LNCAP (cell line): ENCODE measurements at regions not wholly inside any gene's neighbourhood (a gene's known extent, or its start where the extent isn't known, plus 50 kb on each side); places are given as distances from the start of the nearest gene placed in this dataset.

Source experiments
- TF ChIP-seq, protein P1 (sequence below): fragments of 450-650 bp; IDR thresholded peaks from 2 replicates; pipeline ENCODE4 v1.5.1; 2017; ENCODE audit warnings: mild to moderate bottlenecking

- TF ChIP-seq, protein P1, sequence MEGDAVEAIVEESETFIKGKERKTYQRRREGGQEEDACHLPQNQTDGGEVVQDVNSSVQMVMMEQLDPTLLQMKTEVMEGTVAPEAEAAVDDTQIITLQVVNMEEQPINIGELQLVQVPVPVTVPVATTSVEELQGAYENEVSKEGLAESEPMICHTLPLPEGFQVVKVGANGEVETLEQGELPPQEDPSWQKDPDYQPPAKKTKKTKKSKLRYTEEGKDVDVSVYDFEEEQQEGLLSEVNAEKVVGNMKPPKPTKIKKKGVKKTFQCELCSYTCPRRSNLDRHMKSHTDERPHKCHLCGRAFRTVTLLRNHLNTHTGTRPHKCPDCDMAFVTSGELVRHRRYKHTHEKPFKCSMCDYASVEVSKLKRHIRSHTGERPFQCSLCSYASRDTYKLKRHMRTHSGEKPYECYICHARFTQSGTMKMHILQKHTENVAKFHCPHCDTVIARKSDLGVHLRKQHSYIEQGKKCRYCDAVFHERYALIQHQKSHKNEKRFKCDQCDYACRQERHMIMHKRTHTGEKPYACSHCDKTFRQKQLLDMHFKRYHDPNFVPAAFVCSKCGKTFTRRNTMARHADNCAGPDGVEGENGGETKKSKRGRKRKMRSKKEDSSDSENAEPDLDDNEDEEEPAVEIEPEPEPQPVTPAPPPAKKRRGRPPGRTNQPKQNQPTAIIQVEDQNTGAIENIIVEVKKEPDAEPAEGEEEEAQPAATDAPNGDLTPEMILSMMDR, result no peak
These were observed 897.5 kb downstream of the PCDH7 start for GRCh38 chr4:31617667-31618066.

- TF ChIP-seq, protein P1, result no peak
These were observed 900.3 kb downstream of the PCDH7 start for GRCh38 chr4:31620476-31620875.

GRCh38 chr4:31645236-31645635, 925.1 kb downstream of the PCDH7 start:
- TF ChIP-seq, protein P1, result no peak

DNA sequence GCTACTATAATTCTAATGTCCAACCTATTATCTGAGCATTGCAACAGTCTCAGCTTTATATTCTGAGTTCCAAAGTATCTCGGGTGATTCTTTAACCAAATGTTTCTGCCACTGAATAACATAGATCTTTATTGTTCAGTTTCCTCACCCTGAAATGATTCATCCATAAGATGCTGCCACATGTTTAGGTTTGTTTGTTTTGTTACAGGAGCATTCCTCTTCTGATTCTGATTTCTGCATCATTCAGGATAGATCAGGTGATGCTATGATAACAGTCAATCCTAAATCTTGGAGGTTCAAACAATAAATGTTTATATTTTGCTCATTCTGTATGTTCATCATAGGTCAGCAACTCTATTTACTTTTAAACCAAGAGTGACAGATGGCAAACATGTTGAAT, 927.6 kb downstream of the PCDH7 start:
- TF ChIP-seq, protein P1, result no peak

GRCh38 chr4:31649878-31650277, 929.7 kb downstream of the PCDH7 start:
- TF ChIP-seq, protein P1, result no peak

DNA sequence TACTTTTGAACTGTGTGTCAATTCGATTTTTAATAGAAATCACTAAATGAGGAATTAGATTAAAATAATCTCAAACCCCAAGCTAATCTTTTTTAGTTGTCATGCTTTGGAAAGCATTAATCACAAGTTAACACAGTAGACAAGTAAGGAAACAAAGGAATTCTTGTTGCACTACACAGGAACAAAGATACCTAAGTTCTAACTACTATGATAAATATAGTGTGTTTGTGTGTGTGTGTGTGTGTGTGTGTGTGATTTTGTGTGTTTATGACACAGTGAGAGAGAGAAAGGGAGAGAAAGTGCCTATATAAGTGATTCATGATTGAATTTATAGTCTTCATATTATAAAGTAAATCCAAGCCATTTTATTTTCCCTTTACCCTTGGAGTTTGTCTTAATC, 931.4 kb downstream of the PCDH7 start:
- TF ChIP-seq, protein P1, result no peak

- TF ChIP-seq, protein P1, result no peak
These were observed 935.2 kb downstream of the PCDH7 start for GRCh38 chr4:31655328-31655727.

- TF ChIP-seq, protein P1, result no peak
These were observed 937.8 kb downstream of the PCDH7 start for GRCh38 chr4:31657859-31658570.
